GM21515 (cell line): ENCODE measurements at regions not wholly inside any gene's neighbourhood (a gene's known extent, or its start where the extent isn't known, plus 50 kb on each side); places are given as distances from the start of the nearest gene placed in this dataset.

Experiments used
- ATAC-seq: cut with Tn5 transposase; IDR thresholded peaks from one replicate; pipeline ENCODE4 v1.9.1; 2021; ENCODE audit not compliant: unreplicated experiment

GRCh38 chr2:139949242-139949972 lies 1169.2 kb upstream of the NXPH2 start:
- ATAC-seq, result no peak

- ATAC-seq, result no peak
Measured at GRCh38 chr2:139946690-139947089, 1166.5 kb upstream of the NXPH2 start.

- no peak for ATAC-seq
Measured at GRCh38 chr2:139940686-139941085, 1160.5 kb upstream of the NXPH2 start.

- ATAC-seq, result no peak
Measured at GRCh38 chr2:139925903-139926302, 1145.7 kb upstream of the NXPH2 start.

- no peak for ATAC-seq
Measured at GRCh38 chr2:139924070-139924469, 1143.9 kb upstream of the NXPH2 start.

- ATAC-seq, result no peak
Measured at GRCh38 chr2:139918982-139919381, 1138.8 kb upstream of the NXPH2 start.

- no peak for ATAC-seq
Measured at GRCh38 chr2:139917690-139918384, 1137.6 kb upstream of the NXPH2 start.

GRCh38 chr2:139916822-139917221 lies 1136.6 kb upstream of the NXPH2 start:
- no peak for ATAC-seq

GRCh38 chr2:139911160-139911559 lies 1131.0 kb upstream of the NXPH2 start:
- no peak for ATAC-seq

GRCh38 chr2:139909136-139909535 lies 1128.9 kb upstream of the NXPH2 start:
- no peak for ATAC-seq

- no peak for ATAC-seq
Measured at GRCh38 chr2:139905624-139906023, 1125.4 kb upstream of the NXPH2 start.

GRCh38 chr2:139891636-139892035 lies 1111.4 kb upstream of the NXPH2 start:
- ATAC-seq, result no peak

GRCh38 chr2:139885921-139886498 lies 1105.8 kb upstream of the NXPH2 start:
- no peak for ATAC-seq

GRCh38 chr2:139876964-139877363 lies 1096.8 kb upstream of the NXPH2 start:
- no peak for ATAC-seq

GRCh38 chr2:139876321-139876720 lies 1096.1 kb upstream of the NXPH2 start:
- no peak for ATAC-seq

GRCh38 chr2:139872503-139872902 lies 1092.3 kb upstream of the NXPH2 start:
- no peak for ATAC-seq

GRCh38 chr2:139872032-139872431 lies 1091.8 kb upstream of the NXPH2 start:
- no peak for ATAC-seq

GRCh38 chr2:139867601-139868226 lies 1087.5 kb upstream of the NXPH2 start:
- ATAC-seq, result no peak

- ATAC-seq, result no peak
Measured at GRCh38 chr2:139864821-139865302, 1084.7 kb upstream of the NXPH2 start.

- ATAC-seq, result no peak
Measured at GRCh38 chr2:139854769-139855483, 1074.7 kb upstream of the NXPH2 start.
